ENCODE measurements at regions not wholly inside any gene's neighbourhood (a gene's known extent, or its start where the extent isn't known, plus 50 kb on each side); places are given as distances from the start of the nearest gene placed in this dataset.

- no peak for DNase-seq (ENCODE audit: low spot score)
Observed at GRCh38 chr15:94683902-94684301, 452.5 kb downstream of the MCTP2 start.

- DNase-seq (ENCODE audit: low spot score), result no peak
Observed at GRCh38 chr15:94691169-94691568, 459.8 kb downstream of the MCTP2 start.

GRCh38 chr15:94692710-94693109, 461.3 kb downstream of the MCTP2 start:
- DNase-seq (ENCODE audit: low spot score), result no peak

- DNase-seq (ENCODE audit: low spot score), result peak; percentile 14
Observed at GRCh38 chr15:94700211-94700610, 468.9 kb downstream of the MCTP2 start.

- DNase-seq (ENCODE audit: low spot score), result no peak
Observed at GRCh38 chr15:94701281-94701985, 470.1 kb downstream of the MCTP2 start.

DNA sequence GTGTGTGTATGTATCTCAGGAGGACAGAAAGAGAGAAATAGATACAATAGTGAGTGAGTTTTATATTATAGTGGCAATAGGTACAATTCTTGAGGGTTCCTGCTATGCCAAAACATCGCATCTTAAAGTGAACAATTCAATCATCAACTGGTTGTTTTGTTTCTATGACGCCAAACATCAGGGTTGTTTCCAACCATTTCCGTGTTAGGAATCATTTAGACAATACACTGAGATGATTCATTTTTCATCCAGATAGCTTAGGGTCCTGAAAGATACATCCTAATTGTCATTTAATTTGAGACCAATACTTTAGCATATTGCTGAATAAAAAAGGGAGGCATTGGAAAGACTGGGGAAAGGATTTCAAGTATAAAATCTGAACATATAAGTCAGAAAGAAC, 472.2 kb downstream of the MCTP2 start:
- DNase-seq (ENCODE audit: low spot score), result no peak

DNA sequence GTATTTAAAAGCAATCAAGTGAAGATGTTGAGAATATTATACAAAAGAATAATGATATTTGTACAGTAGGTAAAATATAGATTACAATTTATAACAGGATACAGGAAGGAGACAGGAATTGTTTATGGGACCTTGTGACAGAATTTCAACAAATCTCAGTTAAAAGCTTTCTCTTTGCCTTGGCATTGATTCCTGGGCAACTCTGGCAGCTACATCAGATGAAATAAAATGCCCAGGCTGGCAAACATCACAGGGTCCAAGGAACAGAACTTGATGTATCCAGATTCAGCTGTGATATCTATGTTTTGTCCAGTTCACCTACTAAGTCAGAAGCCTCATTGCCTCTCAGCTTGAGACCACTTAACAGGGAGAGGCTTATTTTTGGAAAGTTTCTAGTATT, 473.1 kb downstream of the MCTP2 start:
- no peak for DNase-seq (ENCODE audit: low spot score)

DNA sequence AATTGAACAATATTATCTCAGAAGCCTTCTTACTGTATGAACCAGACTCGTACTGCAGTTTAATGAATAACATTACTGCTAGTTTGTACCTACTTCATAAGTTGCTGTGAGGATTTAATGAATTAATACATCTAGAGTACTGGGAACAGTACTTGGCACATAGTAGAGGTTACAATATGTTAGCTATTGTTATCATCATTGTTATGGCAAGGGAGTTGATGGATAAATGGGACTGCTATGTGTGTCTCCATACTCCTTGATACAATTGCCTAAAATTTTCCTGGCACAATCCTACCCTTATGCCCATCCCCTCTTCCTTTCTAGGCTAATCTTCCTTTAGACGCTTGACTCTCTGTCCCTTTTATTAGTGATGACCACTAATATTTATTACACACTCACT, 473.6 kb downstream of the MCTP2 start:
- DNase-seq (ENCODE audit: low spot score), result no peak

GRCh38 chr15:94709319-94709718, 478.0 kb downstream of the MCTP2 start:
- no peak for DNase-seq (ENCODE audit: low spot score)

DNA sequence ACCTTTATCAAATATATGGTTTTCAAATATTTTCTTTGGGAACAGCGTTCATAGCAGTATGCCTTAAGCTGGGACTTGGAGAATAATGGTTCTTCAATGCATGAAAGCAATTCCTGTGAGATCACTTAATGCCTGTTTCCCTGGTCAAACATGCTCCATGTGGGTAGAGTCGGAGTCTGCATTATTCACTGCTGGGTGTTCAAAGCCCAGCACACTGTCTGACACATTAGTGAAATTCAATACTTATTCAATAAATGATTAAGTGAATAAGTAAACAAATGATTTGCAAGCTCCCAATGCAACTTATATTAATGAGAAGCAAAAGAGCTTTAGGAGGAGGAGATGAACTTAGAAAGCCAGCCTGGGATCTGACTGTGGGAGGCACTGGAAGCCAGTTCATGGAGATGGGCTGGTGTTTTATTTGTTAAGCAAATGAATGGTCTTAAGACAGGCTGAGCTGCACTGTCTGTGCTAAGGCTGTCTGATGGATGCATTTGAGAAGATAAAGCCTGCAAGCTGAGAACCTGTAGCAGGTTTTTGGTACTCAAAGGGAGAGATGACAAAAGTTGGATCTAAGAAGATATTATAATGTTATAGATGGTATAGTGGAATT, 490.8 kb downstream of the MCTP2 start:
- DNase-seq (ENCODE audit: low spot score), result no peak

GRCh38 chr15:94723801-94724200, 492.4 kb downstream of the MCTP2 start:
- no peak for DNase-seq (ENCODE audit: low spot score)

- DNase-seq (ENCODE audit: low spot score), result no peak
Observed at GRCh38 chr15:94731286-94731685, 499.9 kb downstream of the MCTP2 start.

- DNase-seq (ENCODE audit: low spot score), result no peak
Observed at GRCh38 chr15:94734460-94734859, 503.1 kb downstream of the MCTP2 start.

GRCh38 chr15:94736236-94736635, 504.9 kb downstream of the MCTP2 start:
- DNase-seq (ENCODE audit: low spot score), result no peak

GRCh38 chr15:94739639-94740038, 508.3 kb downstream of the MCTP2 start:
- DNase-seq (ENCODE audit: low spot score), result no peak

DNA sequence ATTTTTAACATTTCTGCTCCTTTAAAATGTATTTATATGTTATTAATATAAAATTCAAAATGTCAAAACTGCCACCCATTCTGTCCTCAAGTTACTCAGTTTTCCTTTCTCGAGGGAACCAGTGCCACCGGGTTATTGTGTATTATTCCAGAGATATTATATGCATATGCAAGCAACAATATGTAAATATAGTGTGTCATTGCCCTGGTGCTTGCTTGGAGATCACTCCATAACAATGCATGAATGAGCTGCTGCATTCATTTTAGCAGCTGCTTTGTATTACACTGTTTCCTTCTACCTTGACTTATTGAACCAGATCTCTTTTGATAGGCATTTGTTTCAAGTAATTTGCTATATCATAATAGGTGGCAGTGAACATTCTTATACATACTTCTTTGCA, 509.1 kb downstream of the MCTP2 start:
- no peak for DNase-seq (ENCODE audit: low spot score)

GRCh38 chr15:94743668-94744067, 512.3 kb downstream of the MCTP2 start:
- DNase-seq (ENCODE audit: low spot score), result no peak

GRCh38 chr15:94744080-94744793, 512.9 kb downstream of the MCTP2 start:
- no peak for DNase-seq (ENCODE audit: low spot score)

GRCh38 chr15:94745371-94745770, 514.0 kb downstream of the MCTP2 start:
- no peak for DNase-seq (ENCODE audit: low spot score)

GRCh38 chr15:94747510-94747909, 516.1 kb downstream of the MCTP2 start:
- DNase-seq (ENCODE audit: low spot score), result no peak

- no peak for DNase-seq (ENCODE audit: low spot score)
Observed at GRCh38 chr15:94749811-94750617, 518.7 kb downstream of the MCTP2 start.

DNA sequence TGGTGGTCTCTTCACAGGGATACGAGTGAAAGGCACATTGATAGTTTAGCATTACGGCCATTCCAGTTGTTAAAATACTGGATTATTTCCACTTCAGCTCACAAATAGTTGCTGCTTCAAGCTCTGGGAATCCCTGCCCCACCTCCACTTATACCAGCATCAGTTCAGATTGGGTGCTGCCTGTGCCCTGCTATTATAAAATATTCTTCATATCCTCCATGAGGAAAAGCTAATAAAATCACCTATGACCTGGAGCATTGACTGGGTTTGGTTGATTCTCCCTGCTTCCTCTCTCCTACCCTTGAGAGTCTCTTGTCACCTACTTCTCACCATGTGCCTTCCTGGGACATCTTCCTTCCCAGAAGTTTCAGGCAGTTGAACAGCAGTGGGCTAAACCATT, 529.0 kb downstream of the MCTP2 start:
- DNase-seq (ENCODE audit: low spot score), result no peak

DNA sequence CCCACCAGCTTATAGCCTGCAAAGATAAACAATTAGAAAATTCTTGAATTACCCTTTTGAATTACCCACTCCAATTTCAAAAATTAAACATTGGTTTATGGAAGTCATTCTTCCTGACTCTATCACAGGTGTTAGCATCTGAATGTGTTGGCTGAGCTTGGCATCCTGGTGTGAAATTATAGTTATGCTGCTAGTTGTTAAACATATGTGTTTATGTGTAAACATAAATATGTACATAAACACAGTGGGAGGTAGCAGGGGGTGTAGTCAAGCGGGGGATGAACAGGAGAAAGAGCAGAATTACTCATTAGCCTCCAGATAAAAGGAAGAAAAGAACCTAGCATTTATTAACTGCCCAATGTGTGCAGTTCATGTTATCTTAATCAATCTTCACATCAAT, 530.2 kb downstream of the MCTP2 start:
- no peak for DNase-seq (ENCODE audit: low spot score)

Measured in pons (tissue), 1 donor.